HG03066 (cell line): ENCODE measurements at regions not wholly inside any gene's neighbourhood (a gene's known extent, or its start where the extent isn't known, plus 50 kb on each side); places are given as distances from the start of the nearest gene placed in this dataset.
"Not testable (repeated sequence)": the region's sequence is repeated elsewhere in the genome, so short reads cannot be mapped to it uniquely, and the experiment has no call there.

Experiments used
- ATAC-seq: cut with Tn5 transposase; IDR thresholded peaks from one replicate; pipeline ENCODE4 v1.9.1; 2021; ENCODE audit warnings: low read depth; ENCODE audit not compliant: unreplicated experiment

GRCh38 chr6:135129136-135129856 lies 51.8 kb upstream of the MYB start:
- peak; percentile 61 for ATAC-seq

- peak; percentile 88 for ATAC-seq
Observed at GRCh38 chr6:135128268-135128914, 52.7 kb upstream of the MYB start.

GRCh38 chr6:135126729-135127128 lies 54.4 kb upstream of the MYB start:
- no peak for ATAC-seq

- ATAC-seq: no peak
Observed at GRCh38 chr6:135126034-135126433, 55.1 kb upstream of the MYB start.

- ATAC-seq: no peak
Observed at GRCh38 chr6:135121434-135121833, 59.7 kb upstream of the MYB start.

GRCh38 chr6:135118134-135118730 lies 62.9 kb upstream of the MYB start:
- no peak for ATAC-seq

GRCh38 chr6:135117413-135117968 lies 62.9 kb upstream of the HBS1L start:
- ATAC-seq: no peak

GRCh38 chr6:135116571-135116970 lies 61.9 kb upstream of the HBS1L start:
- no peak for ATAC-seq

GRCh38 chr6:135115834-135116233 lies 61.2 kb upstream of the HBS1L start:
- no peak for ATAC-seq

GRCh38 chr6:135115411-135115810 lies 60.8 kb upstream of the HBS1L start:
- ATAC-seq: no peak

- ATAC-seq: peak; percentile 50
Observed at GRCh38 chr6:135114355-135115145, 59.9 kb upstream of the HBS1L start.

- no peak for ATAC-seq
Observed at GRCh38 chr6:135113860-135114259, 59.2 kb upstream of the HBS1L start.

GRCh38 chr6:135112951-135113350 lies 58.3 kb upstream of the HBS1L start:
- ATAC-seq: not testable (repeated sequence)

- not testable (repeated sequence) for ATAC-seq
Observed at GRCh38 chr6:135110261-135110781, 55.7 kb upstream of the HBS1L start.

GRCh38 chr6:135109761-135110160 lies 55.1 kb upstream of the HBS1L start:
- ATAC-seq: no peak

GRCh38 chr6:135108692-135109091 lies 54.1 kb upstream of the HBS1L start:
- ATAC-seq: no peak

- ATAC-seq: no peak
Observed at GRCh38 chr6:135106611-135107010, 52.0 kb upstream of the HBS1L start.

- ATAC-seq: no peak
Observed at GRCh38 chr6:135105710-135106109, 51.1 kb upstream of the HBS1L start.

GRCh38 chr6:135105299-135105698 lies 50.7 kb upstream of the HBS1L start:
- ATAC-seq: no peak
